ENCODE measurements at regions not wholly inside any gene's neighbourhood (a gene's known extent, or its start where the extent isn't known, plus 50 kb on each side); places are given as distances from the start of the nearest gene placed in this dataset.

DNA sequence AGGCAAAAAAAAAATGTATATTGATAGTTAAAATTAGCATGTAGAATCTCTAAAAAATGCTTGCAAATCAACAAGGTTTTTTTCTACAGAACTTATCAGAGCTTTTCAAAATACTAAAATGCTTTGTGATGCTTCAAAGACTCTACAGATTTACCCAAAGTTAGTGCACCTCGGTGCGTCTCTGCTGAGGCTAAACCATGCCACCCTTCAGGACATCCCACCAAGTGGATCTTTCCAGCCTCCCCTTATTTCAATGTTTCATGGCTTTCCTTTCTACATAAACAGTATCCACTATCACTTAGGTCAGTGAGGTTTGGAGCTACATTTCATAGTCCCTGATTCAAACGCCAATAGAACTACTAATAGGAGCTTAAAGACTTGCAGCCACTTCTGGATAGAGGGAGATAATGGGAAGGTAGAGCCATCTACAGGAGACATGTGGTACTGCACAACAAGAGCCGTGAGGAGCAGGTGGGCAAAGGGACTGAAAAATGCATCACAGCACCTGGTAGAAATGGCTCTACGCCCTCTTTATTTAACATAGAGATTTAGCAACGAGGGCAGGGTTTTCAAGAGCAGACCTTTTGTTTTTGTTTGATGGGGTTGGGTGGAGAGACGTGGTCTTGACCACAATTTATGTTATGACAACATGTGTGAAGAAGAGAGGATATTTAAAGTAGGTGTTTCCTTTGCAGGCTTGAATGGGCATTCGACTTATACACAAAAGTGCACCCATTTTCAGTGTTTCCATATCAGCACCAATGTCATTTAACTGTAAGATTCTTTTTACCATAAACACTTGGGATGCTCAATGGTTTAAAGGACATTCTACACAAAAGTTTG, 56.1 kb upstream of the SLC35G4 start:
- in situ Hi-C loops (cut with MboI; ENCODE audit: low pct_unique_long_range_greater_than_20kb, low sequenced_read_pairs): no loop called here
- DNase-seq: peak; percentile 64

GRCh38 chr18:11548916-11549551, 60.4 kb upstream of the SLC35G4 start:
- in situ Hi-C loops (cut with MboI; ENCODE audit: low pct_unique_long_range_greater_than_20kb, low sequenced_read_pairs): no loop called here
- no peak for DNase-seq

DNA sequence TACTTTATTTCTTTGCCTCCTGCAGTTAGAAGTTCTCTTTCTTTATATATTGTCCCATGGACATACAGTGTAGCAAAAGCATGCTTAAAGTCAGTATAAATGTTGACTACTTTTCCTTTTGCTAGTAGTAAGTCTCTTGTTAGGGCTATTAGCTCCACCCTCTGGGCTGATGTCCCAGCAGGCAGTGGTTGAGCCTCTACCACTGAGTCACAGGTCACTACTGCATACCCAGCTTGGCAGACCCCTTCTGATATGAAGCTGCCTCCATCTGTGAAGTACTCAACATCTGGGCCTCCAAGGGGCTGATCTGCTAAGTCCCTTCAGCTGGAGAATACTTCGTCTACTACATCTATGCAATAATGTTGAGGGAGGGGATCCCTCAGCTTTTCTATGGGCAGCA, 61.0 kb upstream of the SLC35G4 start:
- in situ Hi-C loops (cut with MboI; ENCODE audit: low pct_unique_long_range_greater_than_20kb, low sequenced_read_pairs): no loop called here
- DNase-seq: no peak

DNA sequence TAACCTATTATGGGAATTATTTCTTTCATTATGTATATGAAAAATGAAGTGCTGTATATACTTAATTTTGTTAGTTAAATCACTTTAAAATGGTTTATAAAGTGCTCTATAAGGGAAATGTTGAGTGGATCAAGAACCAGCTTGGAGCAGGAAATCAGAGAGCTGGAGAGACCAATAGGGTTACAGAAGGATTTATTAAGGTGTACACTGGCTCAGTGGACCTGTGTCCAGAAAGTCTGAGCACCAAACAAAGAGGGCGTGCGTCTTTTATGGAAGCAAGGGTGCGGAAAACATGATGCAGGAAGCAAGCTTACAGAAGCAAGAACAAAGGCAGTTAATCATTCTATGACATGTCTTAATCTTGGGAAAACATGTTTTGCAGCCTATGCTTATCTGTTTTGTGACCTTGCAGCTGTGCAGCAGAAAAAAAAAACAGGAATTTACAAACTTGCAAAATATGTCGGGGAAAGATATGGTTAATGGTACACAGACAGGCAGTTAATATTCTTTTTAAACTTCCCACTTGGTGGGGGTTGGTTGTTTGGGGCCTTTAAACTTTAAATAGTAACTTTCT, 65.2 kb upstream of the SLC35G4 start:
- DNase-seq: no peak
- in situ Hi-C loops (cut with MboI; ENCODE audit: low pct_unique_long_range_greater_than_20kb, low sequenced_read_pairs): no loop called here

GRCh38 chr18:11541179-11541578, 68.2 kb upstream of the SLC35G4 start:
- in situ Hi-C loops (cut with MboI; ENCODE audit: low pct_unique_long_range_greater_than_20kb, low sequenced_read_pairs): no loop called here
- DNase-seq: no peak

DNA sequence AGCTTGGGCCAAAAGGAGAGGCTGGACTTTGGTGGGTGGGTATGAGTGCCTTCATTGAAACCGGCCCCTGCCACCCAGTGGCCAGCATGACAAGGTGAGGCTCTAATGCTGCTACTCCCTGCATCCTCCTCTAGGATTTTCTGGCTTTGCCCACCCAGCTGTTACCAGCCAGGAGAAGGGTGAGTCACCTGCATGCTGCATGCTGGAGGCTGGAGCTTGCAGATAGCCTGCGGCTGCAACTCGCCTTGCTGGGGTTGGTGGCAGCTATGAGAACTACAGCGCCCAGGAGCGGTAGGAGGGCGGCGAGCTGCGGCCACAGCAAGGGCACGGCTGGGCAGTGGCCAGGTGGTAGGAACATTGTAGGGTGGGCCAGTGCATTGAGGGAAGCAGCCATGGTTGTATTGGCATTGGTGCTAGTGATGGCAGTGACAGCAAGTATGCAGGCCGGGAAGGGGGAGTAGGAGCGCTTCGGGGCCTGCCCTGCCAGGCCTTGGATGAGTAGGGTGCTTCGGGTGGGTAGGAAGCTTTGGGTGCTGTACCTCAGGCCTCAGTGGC, 75.4 kb upstream of the SLC35G4 start:
- in situ Hi-C loops (cut with MboI; ENCODE audit: low pct_unique_long_range_greater_than_20kb, low sequenced_read_pairs): no loop called here

DNA sequence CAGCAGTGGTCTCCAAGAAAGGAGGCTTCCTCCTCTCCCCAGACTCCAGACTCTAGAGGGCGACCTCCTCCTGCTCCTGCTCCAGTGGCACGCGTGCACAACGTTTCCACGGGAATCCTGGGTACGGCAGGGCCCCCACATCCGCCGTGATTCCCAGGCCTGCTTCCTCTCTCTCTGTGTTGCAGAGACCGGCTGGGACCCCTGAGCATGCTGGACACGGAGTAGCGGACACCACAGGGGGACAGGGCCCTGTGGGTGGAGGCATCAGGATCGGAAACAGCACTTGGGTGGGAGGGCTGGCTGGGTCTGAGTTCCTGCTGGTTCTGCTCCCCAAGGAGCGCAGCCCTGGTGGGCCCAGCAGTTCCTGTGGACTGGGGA, 75.9 kb upstream of the SLC35G4 start:
- in situ Hi-C loops (cut with MboI; ENCODE audit: low pct_unique_long_range_greater_than_20kb, low sequenced_read_pairs): no loop called here
- no peak for DNase-seq

More for the DNA sequence above, 75.4 kb upstream of the SLC35G4 start:
- no peak for DNase-seq

GRCh38 chr18:11532758-11533512, 76.5 kb upstream of the SLC35G4 start:
- in situ Hi-C loops (cut with MboI; ENCODE audit: low pct_unique_long_range_greater_than_20kb, low sequenced_read_pairs): no loop called here
- DNase-seq: no peak

DNA sequence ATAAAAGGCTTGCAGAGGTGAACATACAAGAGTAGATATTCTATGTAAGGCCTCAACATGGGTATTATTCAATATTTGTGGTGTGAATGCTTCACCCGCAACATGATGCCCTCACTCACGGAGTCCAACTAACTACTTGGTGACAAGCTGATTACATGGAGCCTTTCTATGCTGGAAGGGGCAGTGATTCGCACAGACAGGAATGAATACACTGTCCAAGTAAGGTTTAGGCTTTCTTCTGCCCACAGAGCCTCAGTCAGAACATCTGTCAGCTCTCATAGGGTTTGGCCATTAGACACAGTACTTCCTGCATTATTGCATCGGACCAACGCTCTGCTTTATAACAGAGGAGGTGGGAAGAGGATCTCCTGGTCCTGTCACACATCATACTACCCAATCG, 80.3 kb upstream of the SLC35G4 start:
- in situ Hi-C loops (cut with MboI; ENCODE audit: low pct_unique_long_range_greater_than_20kb, low sequenced_read_pairs): no loop called here
- no peak for DNase-seq

GRCh38 chr18:11526675-11527074, 82.7 kb upstream of the SLC35G4 start:
- in situ Hi-C loops (cut with MboI; ENCODE audit: low pct_unique_long_range_greater_than_20kb, low sequenced_read_pairs): no loop called here

GRCh38 chr18:11523804-11524203, 85.6 kb upstream of the SLC35G4 start:
- in situ Hi-C loops (cut with MboI; ENCODE audit: low pct_unique_long_range_greater_than_20kb, low sequenced_read_pairs): no loop called here
- DNase-seq: no peak

More at GRCh38 chr18:11526675-11527074, 82.7 kb upstream of the SLC35G4 start:
- DNase-seq: no peak

- DNase-seq: no peak
- in situ Hi-C loops (cut with MboI; ENCODE audit: low pct_unique_long_range_greater_than_20kb, low sequenced_read_pairs): no loop called here
Observed at GRCh38 chr18:11522992-11523391, 86.4 kb upstream of the SLC35G4 start.

DNA sequence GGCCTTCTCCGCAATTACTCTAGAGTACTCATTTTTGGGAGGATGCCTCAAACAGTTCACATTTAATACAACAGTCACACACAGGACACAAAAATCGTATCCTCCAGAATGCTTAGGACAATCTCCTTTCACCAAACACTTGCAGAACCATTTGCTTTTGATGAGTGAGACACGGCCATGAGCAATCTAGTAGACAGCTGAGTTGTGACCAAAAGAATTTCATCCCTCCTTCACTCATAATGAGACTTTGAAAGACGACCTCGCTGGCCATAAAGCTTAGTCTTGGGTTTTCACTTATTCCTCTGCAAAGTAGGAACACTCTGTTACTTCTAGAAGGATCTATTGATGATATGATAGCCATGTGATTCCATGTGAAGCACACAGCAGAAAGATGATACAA, 87.5 kb upstream of the SLC35G4 start:
- in situ Hi-C loops (cut with MboI; ENCODE audit: low pct_unique_long_range_greater_than_20kb, low sequenced_read_pairs): no loop called here
- DNase-seq: no peak

DNA sequence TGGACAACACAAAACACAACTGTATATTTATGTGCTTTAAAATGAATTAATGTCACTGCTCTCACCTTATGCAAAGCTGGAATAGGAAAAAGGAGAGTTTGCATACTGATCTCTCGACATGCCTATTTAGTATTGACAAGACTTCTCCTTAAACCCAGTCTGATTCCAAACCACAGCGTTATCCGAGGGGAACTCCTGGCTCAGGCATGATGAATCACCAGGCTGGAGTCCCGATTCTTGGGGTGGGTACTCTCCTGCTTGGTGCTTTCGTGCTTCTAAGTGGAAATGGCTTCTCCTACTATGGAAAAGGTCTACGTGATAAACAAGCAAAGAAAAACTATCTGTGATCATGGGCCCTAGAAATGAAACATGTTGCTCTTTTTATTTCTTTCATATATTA, 88.9 kb upstream of the SLC35G4 start:
- in situ Hi-C loops (cut with MboI; ENCODE audit: low pct_unique_long_range_greater_than_20kb, low sequenced_read_pairs): no loop called here
- DNase-seq: no peak

DNA sequence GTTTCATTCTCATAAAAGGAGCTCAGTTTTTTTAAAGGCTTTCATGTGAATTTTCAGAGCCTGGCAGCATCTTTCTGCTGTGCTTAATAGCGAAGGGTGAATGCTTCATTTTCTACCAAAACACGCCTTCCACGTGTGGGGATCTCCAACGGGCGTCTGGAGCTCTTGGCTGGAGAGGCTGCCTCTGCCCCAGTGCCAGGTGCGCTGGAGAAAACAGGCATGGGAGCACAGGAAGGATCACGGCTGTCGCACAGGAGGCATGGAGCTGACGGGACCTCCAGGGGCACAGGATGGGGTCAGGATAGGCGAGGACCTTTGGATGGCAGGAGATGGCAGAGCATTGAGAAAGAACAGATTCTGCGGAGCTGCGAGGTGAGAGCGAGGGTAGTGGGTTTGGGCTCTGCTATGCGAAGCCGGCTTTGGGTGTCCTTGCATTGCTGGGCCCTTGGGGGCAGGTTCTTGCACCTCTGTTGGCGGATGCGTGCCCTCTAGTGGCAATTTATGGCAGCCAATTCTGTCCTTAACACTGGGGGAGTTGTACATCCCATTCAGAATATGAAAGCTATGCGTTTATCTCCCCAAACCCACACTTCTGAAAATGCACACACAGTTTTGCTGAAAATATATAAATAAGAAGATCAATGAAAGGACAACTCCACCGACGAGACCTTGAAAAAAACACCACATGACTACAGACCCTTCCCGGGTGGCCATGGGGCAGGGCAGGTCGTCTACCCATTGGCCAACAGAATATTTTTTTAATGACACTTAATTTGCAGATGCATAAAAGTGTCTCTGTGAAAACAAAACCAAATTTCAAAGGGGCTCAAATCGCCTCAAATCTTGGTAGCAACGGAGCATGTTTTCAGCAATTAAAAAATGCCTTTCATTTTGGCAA, 90.4 kb upstream of the SLC35G4 start:
- in situ Hi-C loops (cut with MboI; ENCODE audit: low pct_unique_long_range_greater_than_20kb, low sequenced_read_pairs): no loop called here
- DNase-seq: peak; percentile 48

GRCh38 chr18:11517704-11518103, 91.7 kb upstream of the SLC35G4 start:
- no peak for DNase-seq
- in situ Hi-C loops (cut with MboI; ENCODE audit: low pct_unique_long_range_greater_than_20kb, low sequenced_read_pairs): no loop called here

- DNase-seq: no peak
- in situ Hi-C loops (cut with MboI; ENCODE audit: low pct_unique_long_range_greater_than_20kb, low sequenced_read_pairs): no loop called here
Observed at GRCh38 chr18:11516751-11517503, 92.5 kb upstream of the SLC35G4 start.

DNA sequence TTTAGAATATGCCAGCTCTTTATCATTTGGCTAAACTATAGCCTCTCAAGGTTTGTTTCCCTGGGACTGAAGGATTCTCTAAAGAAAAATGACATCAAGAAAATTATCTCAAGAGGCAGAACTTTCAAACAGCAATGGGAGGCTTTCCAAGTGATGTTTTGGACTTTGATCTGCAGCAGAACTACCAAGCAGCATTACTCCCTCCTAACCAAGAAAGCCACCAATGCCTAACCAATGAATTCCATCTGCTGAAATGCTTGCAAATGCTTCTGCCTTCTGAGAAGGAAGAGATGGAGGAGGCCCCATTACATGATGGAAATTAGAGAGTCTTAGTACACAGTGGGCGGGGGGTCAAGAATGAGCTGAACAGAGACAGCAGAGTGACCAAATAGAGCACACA, 95.1 kb upstream of the SLC35G4 start:
- in situ Hi-C loops (cut with MboI; ENCODE audit: low pct_unique_long_range_greater_than_20kb, low sequenced_read_pairs): no loop called here
- no peak for DNase-seq
